Endothelial cell (in vitro differentiated cells): ENCODE measurements at regions not wholly inside any gene's neighbourhood (a gene's known extent, or its start where the extent isn't known, plus 50 kb on each side); places are given as distances from the start of the nearest gene placed in this dataset.

ENCODE experiments used
- DNase-seq: peaks from one replicate; pipeline ENCODE4 v3.0.0; 2021; ENCODE audit warnings: low spot score
- H3K27ac Mint-ChIP-seq: one replicate; pipeline ENCODE4 v1.8.0; 2021; ENCODE audit warnings: mixed read lengths, inconsistent platforms; ENCODE audit not compliant: unreplicated experiment
- H3K27me3 Mint-ChIP-seq: one replicate; pipeline ENCODE4 v1.8.0; 2021; ENCODE audit warnings: mild to moderate bottlenecking, moderate library complexity, mixed read lengths, inconsistent platforms; ENCODE audit not compliant: unreplicated experiment
- H3K36me3 Mint-ChIP-seq: one replicate; pipeline ENCODE4 v1.8.0; 2021; ENCODE audit warnings: mild to moderate bottlenecking, low read depth, mixed read lengths, inconsistent platforms; ENCODE audit not compliant: unreplicated experiment
- H3K4me1 Mint-ChIP-seq: one replicate; pipeline ENCODE4 v1.8.0; 2021; ENCODE audit warnings: mild to moderate bottlenecking, mixed read lengths, inconsistent platforms; ENCODE audit not compliant: unreplicated experiment
- H3K4me3 Mint-ChIP-seq: one replicate; pipeline ENCODE4 v1.8.0; 2021; ENCODE audit warnings: mild to moderate bottlenecking, mixed read lengths, inconsistent platforms; ENCODE audit not compliant: unreplicated experiment
- H3K9me3 Mint-ChIP-seq: one replicate; pipeline ENCODE4 v1.8.0; 2021; ENCODE audit warnings: mixed read lengths, inconsistent platforms; ENCODE audit not compliant: unreplicated experiment
- TF ChIP-seq, protein P1 (sequence below): fragments of 200-600 bp; sonication (generic); IDR thresholded peaks from one replicate; pipeline ENCODE4 v1.5.0; 2021; ENCODE audit warnings: antibody characterized with exemption; ENCODE audit not compliant: unreplicated experiment

DNA sequence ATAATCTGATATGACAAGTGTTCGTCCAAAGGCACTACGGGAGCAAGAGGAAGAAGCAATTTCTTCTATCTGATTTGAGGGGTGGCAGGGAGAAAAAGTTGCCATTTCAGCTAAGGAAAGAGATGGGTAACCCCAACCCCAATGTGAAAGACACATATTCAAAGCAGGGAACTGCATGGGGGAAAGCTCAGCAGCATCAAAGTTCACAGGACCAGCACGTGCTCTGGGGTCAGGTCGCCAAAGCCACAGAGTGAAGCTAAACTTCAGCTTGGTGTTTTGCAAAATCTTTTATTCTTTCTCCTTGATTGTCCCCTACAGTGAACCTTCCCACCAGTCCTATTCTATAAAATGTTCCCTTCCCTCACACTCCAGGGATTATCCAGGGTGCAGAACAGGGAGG is 112.8 kb upstream of the PPP2R2D start:
- Mint-ChIP-seq H3K36me3 (peaks cover 4% of the 10 kb centered on the region), H3K9me3 (peaks cover 7% of the 10 kb centered on the region), H3K27me3 (peaks cover 6% of the 10 kb centered on the region), H3K27ac (no peak overlapping the region), H3K4me3 (no peak overlapping the region), H3K4me1 (no peaks in the 10 kb centered on the region)
- TF ChIP-seq, protein P1, sequence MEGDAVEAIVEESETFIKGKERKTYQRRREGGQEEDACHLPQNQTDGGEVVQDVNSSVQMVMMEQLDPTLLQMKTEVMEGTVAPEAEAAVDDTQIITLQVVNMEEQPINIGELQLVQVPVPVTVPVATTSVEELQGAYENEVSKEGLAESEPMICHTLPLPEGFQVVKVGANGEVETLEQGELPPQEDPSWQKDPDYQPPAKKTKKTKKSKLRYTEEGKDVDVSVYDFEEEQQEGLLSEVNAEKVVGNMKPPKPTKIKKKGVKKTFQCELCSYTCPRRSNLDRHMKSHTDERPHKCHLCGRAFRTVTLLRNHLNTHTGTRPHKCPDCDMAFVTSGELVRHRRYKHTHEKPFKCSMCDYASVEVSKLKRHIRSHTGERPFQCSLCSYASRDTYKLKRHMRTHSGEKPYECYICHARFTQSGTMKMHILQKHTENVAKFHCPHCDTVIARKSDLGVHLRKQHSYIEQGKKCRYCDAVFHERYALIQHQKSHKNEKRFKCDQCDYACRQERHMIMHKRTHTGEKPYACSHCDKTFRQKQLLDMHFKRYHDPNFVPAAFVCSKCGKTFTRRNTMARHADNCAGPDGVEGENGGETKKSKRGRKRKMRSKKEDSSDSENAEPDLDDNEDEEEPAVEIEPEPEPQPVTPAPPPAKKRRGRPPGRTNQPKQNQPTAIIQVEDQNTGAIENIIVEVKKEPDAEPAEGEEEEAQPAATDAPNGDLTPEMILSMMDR: no peak
- DNase-seq: no peak

DNA sequence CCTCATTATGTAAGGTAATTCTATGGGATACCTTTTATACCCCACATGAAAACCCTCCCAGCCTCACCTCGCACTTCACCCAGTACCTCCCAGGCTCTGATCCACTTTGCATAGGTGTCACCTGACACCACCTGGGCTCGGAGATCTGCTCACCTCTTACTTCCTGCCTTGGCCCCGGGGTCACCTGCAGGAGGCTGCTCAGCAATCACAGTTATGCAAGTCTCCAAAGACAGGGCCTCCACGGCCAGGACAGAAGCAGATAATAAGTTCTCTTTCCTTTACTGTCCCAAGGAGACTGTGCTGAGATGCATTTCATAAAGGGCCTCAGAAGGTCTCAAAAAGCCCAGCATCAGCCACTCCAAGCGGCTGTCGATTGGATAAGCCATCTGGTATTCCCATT is 112.4 kb upstream of the PPP2R2D start:
- peaks cover 7% of the 10 kb centered on the region for H3K9me3 Mint-ChIP-seq
- H3K27me3 Mint-ChIP-seq: peaks cover 6% of the 10 kb centered on the region
- H3K36me3 Mint-ChIP-seq: peaks cover 4% of the 10 kb centered on the region
- no peaks in the 10 kb centered on the region for H3K4me1 Mint-ChIP-seq
- TF ChIP-seq, protein P1: no peak
- no peak overlapping the region for H3K27ac Mint-ChIP-seq
- DNase-seq: no peak
- H3K4me3 Mint-ChIP-seq: no peak overlapping the region

DNA sequence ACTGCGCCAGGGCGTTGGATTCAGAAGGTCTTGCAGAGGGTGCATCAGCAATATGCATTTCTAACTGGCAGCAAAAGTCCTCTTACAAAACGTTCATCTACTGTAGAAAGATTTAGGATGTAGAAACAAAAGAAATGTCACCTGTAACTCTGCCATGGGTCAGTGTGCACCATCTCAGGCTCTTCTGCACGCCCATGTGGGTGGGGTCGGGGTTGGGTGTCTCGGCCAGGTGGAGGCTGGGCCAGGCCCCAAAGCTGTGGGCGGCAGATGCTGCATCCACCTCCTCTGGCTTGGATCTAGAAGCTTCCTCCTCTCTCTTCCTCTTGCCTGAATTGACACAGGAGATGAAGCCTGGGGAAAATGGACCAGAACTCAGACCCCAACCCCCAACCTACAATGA is 111.3 kb upstream of the PPP2R2D start:
- H3K27me3 Mint-ChIP-seq: peaks cover 6% of the 10 kb centered on the region
- no peak overlapping the region for H3K27ac Mint-ChIP-seq
- H3K4me1 Mint-ChIP-seq: no peaks in the 10 kb centered on the region
- no peak for DNase-seq
- no peak overlapping the region for H3K4me3 Mint-ChIP-seq
- H3K36me3 Mint-ChIP-seq: peaks cover 4% of the 10 kb centered on the region
- H3K9me3 Mint-ChIP-seq: no peaks in the 10 kb centered on the region
- TF ChIP-seq, protein P1: no peak

DNA sequence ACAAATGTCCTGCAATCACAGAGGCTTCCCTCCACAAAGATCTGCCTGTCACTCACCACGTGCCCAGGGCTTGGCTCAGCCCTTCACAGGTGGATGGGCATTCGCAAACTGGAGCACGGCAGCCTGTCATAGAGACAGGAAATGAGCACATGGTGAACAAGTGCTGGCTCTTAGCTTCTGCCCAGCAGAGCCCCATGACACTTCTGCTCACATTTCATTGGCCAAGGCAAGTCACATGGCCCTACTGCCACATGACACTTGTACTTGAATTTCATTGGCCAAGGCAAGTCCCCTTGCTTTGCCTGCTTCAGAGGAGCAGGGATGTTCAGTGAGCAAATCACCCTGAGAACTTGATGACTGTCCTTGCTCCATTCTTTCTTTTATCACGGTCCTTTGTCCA is 110.8 kb upstream of the PPP2R2D start:
- TF ChIP-seq, protein P1: no peak
- H3K9me3 Mint-ChIP-seq: no peaks in the 10 kb centered on the region
- no peaks in the 10 kb centered on the region for H3K4me1 Mint-ChIP-seq
- peaks cover 4% of the 10 kb centered on the region for H3K36me3 Mint-ChIP-seq
- peaks cover 4% of the 10 kb centered on the region for H3K27me3 Mint-ChIP-seq
- no peak overlapping the region for H3K27ac Mint-ChIP-seq
- DNase-seq: no peak
- H3K4me3 Mint-ChIP-seq: no peak overlapping the region

DNA sequence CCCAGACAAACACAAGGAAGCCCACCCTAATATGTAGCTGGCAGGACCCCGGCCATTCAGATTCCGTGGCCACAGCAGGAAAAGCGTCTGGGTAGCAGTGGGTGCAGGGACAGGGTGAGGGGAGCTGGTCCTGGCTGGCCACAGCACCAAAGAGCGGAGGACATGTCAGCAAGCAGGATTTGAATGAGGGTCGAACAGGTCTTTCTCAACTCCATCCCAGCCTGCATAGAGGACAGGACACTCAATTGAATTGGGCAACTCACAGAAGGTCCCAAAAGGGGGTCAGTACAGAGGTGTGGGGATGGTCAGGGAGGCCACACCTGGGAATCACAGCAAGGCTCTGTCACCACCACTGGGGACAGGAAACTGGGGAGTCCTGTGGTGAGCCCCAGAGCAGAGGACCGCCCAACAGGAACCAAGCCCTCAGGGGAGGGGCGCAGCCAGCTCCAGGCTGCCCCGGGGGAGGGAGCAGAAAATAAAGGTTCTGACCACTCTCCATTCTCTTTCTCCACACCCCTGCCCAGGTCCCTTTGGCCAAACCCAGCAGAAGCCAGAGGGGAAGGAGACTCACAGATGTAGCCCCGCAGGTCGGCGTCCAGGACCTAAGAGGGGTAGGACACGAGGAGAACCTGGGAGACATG is 108.7 kb upstream of the PPP2R2D start:
- no peak for DNase-seq
- no peak overlapping the region for H3K27ac Mint-ChIP-seq

More for the DNA sequence above, 108.7 kb upstream of the PPP2R2D start:
- H3K27me3 Mint-ChIP-seq: no peaks in the 10 kb centered on the region
- H3K4me3 Mint-ChIP-seq: no peak overlapping the region
- no peaks in the 10 kb centered on the region for H3K36me3 Mint-ChIP-seq
- H3K9me3 Mint-ChIP-seq: no peaks in the 10 kb centered on the region
- TF ChIP-seq, protein P1: no peak
- H3K4me1 Mint-ChIP-seq: no peaks in the 10 kb centered on the region
